Skeletal muscle satellite cell (primary cell): ENCODE measurements at regions not wholly inside any gene's neighbourhood (a gene's known extent, or its start where the extent isn't known, plus 50 kb on each side); places are given as distances from the start of the nearest gene placed in this dataset.
"Not testable (repeated sequence)": the region's sequence is repeated elsewhere in the genome, so short reads cannot be mapped to it uniquely, and the experiment has no call there.

ENCODE experiments used
- H3K27me3 ChIP-seq: 2 replicates; pipeline ENCODE4 v1.7.0; 2013; ENCODE audit warnings: low read length; ENCODE audit not compliant: control insufficient read depth, insufficient read depth
- H3K36me3 ChIP-seq: 2 replicates; pipeline ENCODE4 v1.7.0; 2013; ENCODE audit warnings: mild to moderate bottlenecking, control low read depth, low read length; ENCODE audit not compliant: insufficient read depth
- H3K4me1 ChIP-seq: 2 replicates; pipeline ENCODE4 v1.7.0; 2013; ENCODE audit warnings: low read length; ENCODE audit not compliant: control insufficient read depth, insufficient read depth
- H3K4me2 ChIP-seq: 2 replicates; pipeline ENCODE4 v1.7.0; 2013; ENCODE audit warnings: mild to moderate bottlenecking, low read length
- H3K4me3 ChIP-seq: 2 replicates; pipeline ENCODE4 v1.7.0; 2013; ENCODE audit warnings: low read length
- H3K9ac ChIP-seq: 2 replicates; pipeline ENCODE4 v1.7.0; 2013; ENCODE audit warnings: mild to moderate bottlenecking, low read depth, low read length, moderate library complexity
- H3K9me3 ChIP-seq: replicated peaks from 2 replicates; pipeline ENCODE4 v1.7.0; 2013; ENCODE audit warnings: mild to moderate bottlenecking, control low read depth, low read length

GRCh38 chr18:41870191-41870590, 84.8 kb upstream of the PIK3C3 start:
- H3K9ac ChIP-seq, result no peak overlapping the region
- H3K9me3 ChIP-seq, result no peaks in the 10 kb centered on the region
- no peak overlapping the region for H3K4me2 ChIP-seq
- no peak overlapping the region for H3K4me3 ChIP-seq
- no peaks in the 10 kb centered on the region for H3K27me3 ChIP-seq
- H3K36me3 ChIP-seq, result no peaks in the 10 kb centered on the region
- peaks cover 39% of the 10 kb centered on the region for H3K4me1 ChIP-seq

GRCh38 chr18:41865796-41866195, 89.2 kb upstream of the PIK3C3 start:
- not testable (repeated sequence) for H3K36me3 ChIP-seq, H3K4me3 ChIP-seq, H3K27me3 ChIP-seq, H3K4me1 ChIP-seq, H3K9ac ChIP-seq, H3K4me2 ChIP-seq, H3K9me3 ChIP-seq

- Histone ChIP-seq H3K4me2 (no peak overlapping the region), H3K4me1 (no peaks in the 10 kb centered on the region), H3K36me3 (no peaks in the 10 kb centered on the region), H3K4me3 (no peak overlapping the region), H3K9me3 (no peaks in the 10 kb centered on the region), H3K27me3 (no peaks in the 10 kb centered on the region), H3K9ac (no peak overlapping the region)
Measured at GRCh38 chr18:41864216-41864615, 90.8 kb upstream of the PIK3C3 start.

GRCh38 chr18:41862921-41863320, 92.1 kb upstream of the PIK3C3 start:
- no peak overlapping the region for H3K4me3 ChIP-seq
- H3K36me3 ChIP-seq, result no peaks in the 10 kb centered on the region
- no peaks in the 10 kb centered on the region for H3K27me3 ChIP-seq
- H3K9me3 ChIP-seq, result no peaks in the 10 kb centered on the region
- H3K4me1 ChIP-seq, result no peaks in the 10 kb centered on the region
- H3K9ac ChIP-seq, result no peak overlapping the region
- no peak overlapping the region for H3K4me2 ChIP-seq

- Histone ChIP-seq H3K36me3 (no peaks in the 10 kb centered on the region), H3K9me3 (no peaks in the 10 kb centered on the region), H3K27me3 (no peaks in the 10 kb centered on the region), H3K4me3 (no peak overlapping the region), H3K4me1 (no peaks in the 10 kb centered on the region), H3K4me2 (no peak overlapping the region), H3K9ac (no peak overlapping the region)
Measured at GRCh38 chr18:41860987-41861386, 94.0 kb upstream of the PIK3C3 start.

GRCh38 chr18:41858761-41859555, 96.1 kb upstream of the PIK3C3 start:
- Histone ChIP-seq H3K4me3 (no peak overlapping the region), H3K9ac (no peak overlapping the region), H3K36me3 (no peaks in the 10 kb centered on the region), H3K9me3 (no peaks in the 10 kb centered on the region), H3K4me2 (no peak overlapping the region), H3K27me3 (no peaks in the 10 kb centered on the region), H3K4me1 (no peaks in the 10 kb centered on the region)

GRCh38 chr18:41853280-41853679, 101.8 kb upstream of the PIK3C3 start:
- H3K4me1 ChIP-seq, result no peaks in the 10 kb centered on the region
- no peak overlapping the region for H3K9ac ChIP-seq
- H3K9me3 ChIP-seq, result no peaks in the 10 kb centered on the region
- H3K4me2 ChIP-seq, result no peak overlapping the region
- no peaks in the 10 kb centered on the region for H3K36me3 ChIP-seq
- peaks cover 12% of the 10 kb centered on the region for H3K27me3 ChIP-seq
- H3K4me3 ChIP-seq, result no peak overlapping the region

- Histone ChIP-seq H3K27me3 (peaks cover 12% of the 10 kb centered on the region), H3K4me1 (no peaks in the 10 kb centered on the region), H3K4me2 (no peak overlapping the region)
Measured at GRCh38 chr18:41850781-41851180, 104.3 kb upstream of the PIK3C3 start.

GRCh38 chr18:41849632-41850031, 105.4 kb upstream of the PIK3C3 start:
- H3K4me3 ChIP-seq, result no peak overlapping the region
- H3K36me3 ChIP-seq, result no peaks in the 10 kb centered on the region
- H3K4me1 ChIP-seq, result no peaks in the 10 kb centered on the region
- no peak overlapping the region for H3K4me2 ChIP-seq
- H3K27me3 ChIP-seq, result peaks cover 12% of the 10 kb centered on the region
- H3K9ac ChIP-seq, result no peak overlapping the region
- no peaks in the 10 kb centered on the region for H3K9me3 ChIP-seq

More at GRCh38 chr18:41850781-41851180, 104.3 kb upstream of the PIK3C3 start:
- H3K4me3 ChIP-seq, result no peak overlapping the region
- no peaks in the 10 kb centered on the region for H3K36me3 ChIP-seq
- no peaks in the 10 kb centered on the region for H3K9me3 ChIP-seq
- no peak overlapping the region for H3K9ac ChIP-seq

GRCh38 chr18:41845563-41845962, 109.5 kb upstream of the PIK3C3 start:
- no peak overlapping the region for H3K4me2 ChIP-seq
- peaks cover 7% of the 10 kb centered on the region for H3K4me1 ChIP-seq
- H3K9me3 ChIP-seq, result no peaks in the 10 kb centered on the region
- H3K9ac ChIP-seq, result no peak overlapping the region
- no peak overlapping the region for H3K4me3 ChIP-seq
- H3K27me3 ChIP-seq, result peaks cover 5% of the 10 kb centered on the region
- H3K36me3 ChIP-seq, result no peaks in the 10 kb centered on the region

- Histone ChIP-seq H3K9ac (no peak overlapping the region), H3K36me3 (no peaks in the 10 kb centered on the region), H3K9me3 (no peaks in the 10 kb centered on the region), H3K4me3 (no peak overlapping the region), H3K27me3 (no peaks in the 10 kb centered on the region), H3K4me2 (no peak overlapping the region), H3K4me1 (peaks cover 7% of the 10 kb centered on the region)
Measured at GRCh38 chr18:41842886-41843285, 112.1 kb upstream of the PIK3C3 start.
